ENCODE measurements at regions not wholly inside any gene's neighbourhood (a gene's known extent, or its start where the extent isn't known, plus 50 kb on each side); places are given as distances from the start of the nearest gene placed in this dataset.
A peak's percentile ranks its signal among the peaks of the same experiment; 100 is the strongest.

DNA sequence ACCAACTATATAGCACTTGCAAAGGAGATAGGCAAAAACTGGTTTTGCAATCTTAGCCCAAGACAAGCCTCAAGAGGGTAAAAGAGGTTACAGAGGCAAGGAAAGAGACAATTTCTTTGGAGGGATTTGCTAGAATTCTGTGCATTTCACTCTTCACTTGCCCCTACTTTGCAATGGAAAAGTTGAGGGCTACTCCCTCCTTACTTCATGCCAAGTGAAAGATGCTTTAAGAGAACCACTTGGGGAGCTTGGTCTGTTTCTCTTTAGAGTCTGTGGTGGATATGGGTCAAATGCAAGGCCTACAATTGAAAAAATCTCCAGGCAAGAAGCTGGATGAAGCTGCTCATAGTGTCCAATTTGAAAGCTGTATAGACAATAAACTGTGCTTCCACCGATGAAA lies 167.7 kb upstream of the DIO2 start:
- DNase-seq (ENCODE audit: low spot score): no peak

DNA sequence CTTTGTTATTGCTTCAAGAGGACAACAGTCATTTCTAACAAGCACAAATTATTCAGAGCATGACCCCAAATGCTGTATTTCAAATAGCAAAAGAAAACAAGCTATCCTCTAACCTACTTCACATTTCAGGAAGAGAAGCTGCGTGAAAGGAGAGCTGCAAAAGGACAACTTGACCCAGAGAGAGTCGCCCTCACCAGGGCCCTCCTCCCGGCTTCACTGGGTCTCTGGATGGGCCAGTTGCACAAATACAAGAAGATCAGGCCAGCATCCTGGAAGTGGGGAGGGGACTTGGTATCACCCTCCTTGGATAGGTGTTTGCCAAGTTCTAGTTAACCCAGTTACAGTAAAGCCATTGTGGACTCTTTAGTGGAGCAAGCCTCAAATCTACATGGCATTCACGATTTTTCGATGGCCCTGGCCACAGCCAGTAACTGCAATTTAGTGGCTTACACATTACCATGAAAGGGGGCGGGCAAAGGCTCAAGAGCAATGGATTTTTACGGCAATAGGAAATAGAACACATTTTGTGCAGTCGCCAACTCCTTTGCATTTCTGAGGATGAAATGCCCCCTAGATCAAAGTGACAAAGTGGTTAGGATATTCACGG lies 166.9 kb upstream of the DIO2 start:
- DNase-seq (ENCODE audit: low spot score): no peak

- DNase-seq (ENCODE audit: low spot score): no peak
These were observed 153.5 kb upstream of the DIO2 start for GRCh38 chr14:80364816-80365215.

DNA sequence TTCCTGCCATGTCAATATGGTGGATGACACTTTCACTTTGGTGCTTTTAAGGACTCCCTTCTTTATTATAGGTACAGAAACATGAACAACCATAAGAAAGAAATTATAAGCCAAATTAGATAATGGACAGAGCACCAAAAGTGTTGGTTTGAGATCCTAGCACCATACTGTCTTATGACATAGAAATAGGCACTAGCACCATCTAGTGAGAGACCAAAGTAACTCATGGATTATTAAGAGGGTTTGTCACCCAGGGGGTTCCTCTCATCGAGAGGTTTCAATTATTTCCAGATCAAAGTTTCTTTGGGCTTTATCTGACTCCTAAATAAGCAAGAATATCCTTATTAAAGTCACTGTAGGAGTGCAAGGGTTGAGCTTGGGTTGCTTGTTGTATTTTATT lies 153.0 kb upstream of the DIO2 start:
- DNase-seq (ENCODE audit: low spot score): peak; percentile 17

GRCh38 chr14:80358112-80358511 lies 146.8 kb upstream of the DIO2 start:
- no peak for DNase-seq (ENCODE audit: low spot score)

- no peak for DNase-seq (ENCODE audit: low spot score)
These were observed 145.1 kb upstream of the DIO2 start for GRCh38 chr14:80356413-80356812.

GRCh38 chr14:80354860-80355581 lies 143.7 kb upstream of the DIO2 start:
- no peak for DNase-seq (ENCODE audit: low spot score)

- no peak for DNase-seq (ENCODE audit: low spot score)
These were observed 141.2 kb upstream of the DIO2 start for GRCh38 chr14:80352471-80352870.

GRCh38 chr14:80350707-80351106 lies 139.4 kb upstream of the DIO2 start:
- no peak for DNase-seq (ENCODE audit: low spot score)

DNA sequence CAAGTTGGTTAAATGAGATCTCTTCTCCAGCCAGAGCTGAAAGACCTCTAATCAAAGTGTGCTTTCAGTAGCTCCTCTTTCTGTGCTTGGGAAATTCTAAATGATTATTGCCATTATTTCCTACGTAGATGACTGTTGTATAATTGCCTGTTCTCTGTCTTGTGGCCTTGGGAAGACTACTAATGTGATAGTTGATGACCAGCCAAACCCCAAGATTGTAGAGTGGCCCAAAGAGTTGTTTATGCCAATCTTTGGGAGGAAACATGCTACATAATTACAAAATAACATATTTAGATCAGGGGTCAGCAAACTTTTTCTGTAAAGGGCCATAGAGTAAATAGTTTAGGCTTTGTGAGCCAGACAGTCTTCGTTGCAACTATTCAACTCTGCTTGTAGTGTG lies 135.1 kb upstream of the DIO2 start:
- DNase-seq (ENCODE audit: low spot score): no peak

DNA sequence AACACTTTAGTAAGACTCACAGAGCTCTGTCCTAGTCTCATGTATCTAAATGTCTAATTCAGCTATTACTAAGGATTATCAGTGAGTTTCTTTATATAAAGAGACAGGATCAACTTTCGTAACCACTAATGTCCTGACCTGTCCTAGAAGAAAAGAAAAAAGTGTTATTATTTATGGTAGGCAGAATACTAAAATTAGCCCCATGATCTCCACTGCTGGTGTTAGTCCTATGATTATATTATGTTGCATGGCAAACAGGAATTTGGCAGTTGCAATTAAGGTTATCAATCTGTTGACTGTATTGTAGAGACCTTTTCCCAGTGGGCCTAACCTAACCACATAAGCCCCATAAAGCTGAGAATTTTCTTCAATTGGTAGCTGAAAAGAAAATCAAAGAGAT lies 132.9 kb upstream of the DIO2 start:
- no peak for DNase-seq (ENCODE audit: low spot score)

DNA sequence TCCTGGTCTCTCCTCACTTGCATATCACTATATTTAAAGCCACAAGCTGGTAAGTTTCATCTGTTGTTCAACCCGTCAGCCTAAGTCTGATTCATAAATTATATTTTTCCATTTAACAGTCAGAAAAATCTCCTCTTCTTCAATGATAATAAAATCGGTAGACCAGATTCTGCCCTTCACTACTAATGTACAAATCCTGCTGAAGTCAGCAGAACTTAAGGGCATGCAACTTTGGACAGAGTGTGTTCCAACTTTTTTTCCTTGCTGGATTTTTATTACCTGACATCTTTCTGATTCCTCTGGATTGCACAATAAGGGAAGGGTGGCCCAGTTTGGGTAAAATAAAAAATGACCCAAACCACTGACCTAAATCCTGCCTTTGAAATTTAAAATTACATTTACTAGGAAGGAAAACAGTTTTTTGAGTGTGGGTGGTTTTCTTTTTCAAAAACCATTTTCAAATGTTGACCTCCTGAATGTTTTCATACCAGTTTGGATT lies 125.4 kb upstream of the DIO2 start:
- no peak for DNase-seq (ENCODE audit: low spot score)

DNA sequence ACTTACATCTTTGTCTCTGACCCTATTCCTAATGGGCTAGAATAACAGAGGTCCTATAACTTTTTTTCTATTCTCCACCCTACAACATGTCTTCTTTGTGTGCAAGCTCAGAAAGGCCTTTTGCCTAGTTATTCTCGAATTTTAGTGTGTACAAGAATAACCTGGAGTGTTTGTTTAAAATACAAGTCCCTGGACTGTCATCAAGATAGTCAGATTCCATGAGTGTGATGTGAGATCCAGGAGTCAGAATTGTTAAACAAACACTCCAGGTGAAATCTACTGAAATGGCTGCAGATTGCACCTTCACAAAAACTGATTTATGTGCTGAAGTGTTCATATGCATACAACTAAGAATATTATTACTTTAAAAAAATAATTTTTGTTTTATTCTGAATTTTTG lies 114.4 kb upstream of the DIO2 start:
- DNase-seq (ENCODE audit: low spot score): no peak

DNA sequence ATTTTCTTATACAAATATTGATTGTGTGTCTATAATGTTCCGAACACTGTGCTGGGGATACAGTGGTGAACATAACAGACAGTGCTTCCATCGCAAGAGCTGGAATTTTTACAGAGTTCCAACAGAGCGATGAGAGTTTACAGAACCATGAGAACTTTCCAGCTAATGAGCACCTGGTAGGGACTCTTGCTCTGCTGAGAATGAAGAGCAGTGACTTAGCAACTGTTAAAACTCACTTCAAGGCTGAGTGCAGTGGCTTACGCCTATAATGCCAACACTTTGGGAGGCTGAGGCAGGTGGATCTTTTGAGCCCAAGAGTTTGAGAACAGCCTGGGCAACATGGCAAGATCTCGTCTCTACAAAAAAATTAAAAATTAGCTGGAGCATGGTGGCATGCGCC lies 113.8 kb upstream of the DIO2 start:
- DNase-seq (ENCODE audit: low spot score): no peak

GRCh38 chr14:80324649-80325048 lies 113.3 kb upstream of the DIO2 start:
- no peak for DNase-seq (ENCODE audit: low spot score)

GRCh38 chr14:80323038-80323665 lies 111.8 kb upstream of the DIO2 start:
- no peak for DNase-seq (ENCODE audit: low spot score)

GRCh38 chr14:80316441-80316840 lies 105.1 kb upstream of the DIO2 start:
- no peak for DNase-seq (ENCODE audit: low spot score)

- no peak for DNase-seq (ENCODE audit: low spot score)
These were observed 104.4 kb upstream of the DIO2 start for GRCh38 chr14:80315681-80316080.

GRCh38 chr14:80313806-80314205 lies 102.5 kb upstream of the DIO2 start:
- DNase-seq (ENCODE audit: low spot score): no peak

DNA sequence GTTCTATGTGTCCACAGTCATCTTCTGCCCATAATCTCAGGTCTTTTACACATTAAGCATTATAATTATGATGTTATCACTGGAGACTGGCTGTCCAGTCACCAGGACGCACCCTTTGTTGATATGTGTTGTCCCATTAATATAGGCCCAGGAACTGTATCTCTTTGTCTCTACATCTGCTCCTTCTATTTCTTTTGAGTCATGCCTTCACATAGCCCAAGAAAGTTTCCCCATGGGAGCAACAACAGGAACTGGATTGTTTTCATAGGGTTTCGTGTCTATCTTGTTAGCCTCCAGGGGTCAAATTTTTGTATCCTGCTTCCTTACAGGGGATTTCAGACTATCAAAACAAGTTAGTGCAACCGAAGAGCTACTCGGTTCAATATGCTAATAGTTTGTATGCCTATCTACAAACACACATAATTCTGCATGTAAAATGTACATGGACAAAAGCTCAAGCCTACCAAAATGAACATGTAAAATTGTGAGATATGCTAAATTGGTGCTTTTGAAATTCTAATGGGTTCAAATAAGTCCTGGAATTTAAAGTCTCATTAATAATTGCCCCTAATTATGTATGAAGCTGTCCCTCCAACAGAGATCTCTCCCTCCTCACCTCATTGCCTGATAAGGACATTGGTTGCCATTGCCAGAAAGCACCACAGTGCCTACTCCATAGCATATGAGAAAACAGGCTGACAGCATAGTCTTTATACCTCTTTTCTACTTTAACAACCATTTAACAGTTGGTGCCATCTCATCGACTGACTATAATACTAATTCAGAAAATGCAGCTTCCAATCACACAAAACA lies 99.8 kb upstream of the DIO2 start:
- no peak for DNase-seq (ENCODE audit: low spot score)

DNA sequence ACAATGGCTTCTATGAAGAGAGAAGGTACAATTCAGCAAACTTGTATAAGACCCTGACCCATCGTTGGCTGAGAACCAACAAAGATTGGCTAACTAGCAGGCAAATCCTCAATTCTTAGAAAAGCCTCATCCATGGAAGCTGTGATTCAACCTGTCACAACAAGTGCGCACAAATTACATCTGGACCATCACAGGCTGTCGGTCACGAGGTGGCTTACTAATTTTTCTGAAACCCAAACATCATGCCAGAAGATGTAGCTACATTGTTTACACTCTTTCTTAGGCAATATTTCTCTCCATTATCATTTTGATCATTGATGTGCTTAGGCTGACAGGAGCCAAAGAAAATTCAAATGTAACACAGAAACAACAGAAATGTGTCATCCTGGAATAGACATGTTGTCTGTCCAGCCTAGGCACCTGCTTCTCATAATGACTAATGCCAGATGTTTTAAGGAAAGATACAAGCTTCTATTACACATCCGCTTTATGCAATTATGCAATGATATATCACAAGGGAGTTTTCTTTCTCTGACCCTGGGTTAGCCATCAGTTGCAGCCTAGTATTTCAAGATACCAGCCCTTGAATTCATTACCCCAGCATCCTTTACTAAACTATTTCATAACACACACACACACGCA lies 92.9 kb upstream of the DIO2 start:
- DNase-seq (ENCODE audit: low spot score): no peak

DNA sequence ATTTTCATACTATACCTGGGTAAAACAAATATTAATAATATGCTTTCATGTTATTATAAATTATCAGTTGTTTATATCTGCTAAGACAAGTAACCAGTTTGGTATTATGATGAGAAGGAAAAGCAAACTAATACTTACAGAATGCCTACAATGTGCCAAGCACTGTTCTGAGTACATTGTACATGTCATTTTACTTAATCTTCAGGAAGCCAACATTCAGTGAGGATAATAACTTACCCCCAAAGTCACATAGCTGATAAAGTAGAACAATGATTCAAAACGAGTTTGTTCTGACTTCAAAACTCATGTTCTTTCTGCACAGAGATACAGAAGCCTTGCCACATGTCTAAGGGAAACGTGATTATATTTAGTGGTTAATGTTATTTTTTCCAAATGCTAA lies 89.0 kb upstream of the DIO2 start:
- no peak for DNase-seq (ENCODE audit: low spot score)
